B cell (primary cell): ENCODE measurements at regions not wholly inside any gene's neighbourhood (a gene's known extent, or its start where the extent isn't known, plus 50 kb on each side); places are given as distances from the start of the nearest gene placed in this dataset.
A peak's percentile ranks its signal among the peaks of the same experiment; 100 is the strongest.

Source experiments
- ATAC-seq: fragments of 200-7000 bp; cut with Tn5 transposase; one replicate; pipeline ENCODE4 v1.10.0; 2021; ENCODE audit warnings: low read depth, mild to moderate bottlenecking, moderate number of reproducible peaks, moderate library complexity
- CTCF ChIA-PET: fragments of 350-600 bp; sonication (Branson Sonifier 250); formaldehyde crosslinking; loops from one replicate; lab custom pipeline; 2021; ENCODE audit warnings: antibody characterized with exemption, inconsistent platforms; lab: Charles Lee
- POLR2A ChIA-PET: fragments of 350-600 bp; sonication (Branson Sonifier 250); formaldehyde crosslinking; loops from one replicate; lab custom pipeline; 2021; ENCODE audit warnings: antibody characterized with exemption; lab: Charles Lee
- DNase-seq: peaks from one replicate; pipeline ENCODE4 v3.0.0; 2013
- H2AFZ ChIP-seq: 2 replicates; pipeline ENCODE4 v1.6.1; 2012; ENCODE audit warnings: mild to moderate bottlenecking, low read depth, low read length; ENCODE audit not compliant: insufficient read depth, poor library complexity, severe bottlenecking
- H3K27ac ChIP-seq, 2 donors: 1 replicate in 1 of 2; 2 replicates in 1 of 2; pipeline ENCODE4 v1.5.1; 2012 to 2013; ENCODE audit warnings: low read length in 2 of 2, mild to moderate bottlenecking in 2 of 2, moderate library complexity in 1 of 2
- H3K27me3 ChIP-seq, 4 experiments: fragments of 200-600 bp in 1 of 4; sonication (generic) in 1 of 4; replicated peaks in 1 of 4; 1 replicate in 2 of 4; 2 replicates in 2 of 4; pipeline versions ENCODE4 v1.6.1 to v1.7.0; 2013 to 2016; ENCODE audit warnings: low read length in 3 of 4, mild to moderate bottlenecking in 2 of 4, mixed read lengths in 1 of 4, moderate library complexity in 1 of 4; ENCODE audit not compliant: insufficient read depth in 4 of 4, control insufficient read depth in 3 of 4; ENCODE audit errors: control extremely low read depth in 1 of 4
- H3K36me3 ChIP-seq, 2 experiments: replicated peaks in 1 of 2; 1 replicate in 1 of 2; 2 replicates in 1 of 2; pipeline versions ENCODE4 v1.6.1 to v1.7.1; 2013; ENCODE audit warnings: low read length in 1 of 2; ENCODE audit not compliant: insufficient read depth in 2 of 2, control insufficient read depth in 1 of 2; ENCODE audit errors: control extremely low read depth in 1 of 2, extremely low read depth in 1 of 2
- H3K4me1 ChIP-seq, 2 donors: fragments of 200-600 bp in 1 of 2; sonication (generic) in 1 of 2; 1 replicate in 1 of 2; 2 replicates in 1 of 2; pipeline versions ENCODE4 v1.5.1 to v1.6.1; 2013 to 2017; ENCODE audit warnings: low read length in 2 of 2; ENCODE audit not compliant: control insufficient read depth in 2 of 2, insufficient read depth in 2 of 2
- H3K4me2 ChIP-seq: replicated peaks from 2 replicates; pipeline ENCODE3; 2012; ENCODE audit warnings: mild to moderate bottlenecking, low read depth, low read length; ENCODE audit not compliant: poor library complexity, severe bottlenecking
- H3K4me3 ChIP-seq, 5 experiments: fragments of 200-600 bp in 1 of 5; sonication (generic) in 1 of 5; 1 replicate in 3 of 5; 2 replicates in 2 of 5; pipeline versions ENCODE4 v1.5.1 to v1.7.0; 2011 to 2016; ENCODE audit warnings: low read length in 4 of 5, mild to moderate bottlenecking in 4 of 5, low read depth in 2 of 5, control low read depth in 1 of 5, moderate library complexity in 1 of 5; ENCODE audit not compliant: insufficient read depth in 1 of 5; ENCODE audit errors: control extremely low read depth in 1 of 5, extremely low read depth in 1 of 5
- H3K79me2 ChIP-seq: fragments of 200-600 bp; sonication (generic); one replicate; pipeline ENCODE4 v1.6.0; 2016; ENCODE audit warnings: low read length; ENCODE audit not compliant: control insufficient read depth, insufficient read depth
- H3K9ac ChIP-seq: fragments of 200-600 bp; sonication (generic); 2 replicates; pipeline ENCODE4 v1.6.1; 2017; ENCODE audit warnings: mild to moderate bottlenecking, low read length, moderate library complexity
- H3K9me3 ChIP-seq, 3 donors: one replicate each; pipeline versions ENCODE4 v1.6.1 to v1.7.1; 2013; ENCODE audit warnings: low read length in 2 of 3; ENCODE audit not compliant: control insufficient read depth in 2 of 3, insufficient read depth in 1 of 3; ENCODE audit errors: control extremely low read depth in 1 of 3
- H4K20me1 ChIP-seq: 2 replicates; pipeline ENCODE4 v1.6.0; 2012; ENCODE audit warnings: mild to moderate bottlenecking, low read length; ENCODE audit not compliant: insufficient read depth, control insufficient read depth, poor library complexity, severe bottlenecking
- H3K27ac Mint-ChIP-seq: one replicate; pipeline ENCODE4 v1.8.0; 2021; ENCODE audit warnings: mixed read lengths
- H3K27me3 Mint-ChIP-seq: one replicate; pipeline ENCODE4 v1.8.0; 2021; ENCODE audit warnings: mixed read lengths
- H3K4me1 Mint-ChIP-seq: one replicate; pipeline ENCODE4 v1.8.0; 2021; ENCODE audit warnings: mixed read lengths
- H3K4me3 Mint-ChIP-seq: one replicate; pipeline ENCODE4 v1.8.0; 2021; ENCODE audit warnings: mixed read lengths
- H3K9me3 Mint-ChIP-seq: one replicate; pipeline ENCODE4 v1.8.0; 2022; ENCODE audit warnings: mixed read lengths; ENCODE audit not compliant: insufficient read depth
- CTCF ChIP-seq: fragments of 200-600 bp; IDR thresholded peaks from one replicate; pipeline ENCODE4 v1.8.0; 2022; ENCODE audit warnings: antibody characterized with exemption, mild to moderate bottlenecking
- EZH2 ChIP-seq: IDR thresholded peaks from 2 replicates; pipeline ENCODE4 v1.6.1; 2012; ENCODE audit warnings: borderline replicate concordance, low read depth, mild to moderate bottlenecking, moderate library complexity, low read length; ENCODE audit not compliant: insufficient read depth, poor library complexity, severe bottlenecking
- WGBS: methylation state at CpG from one replicate; pipeline ENCODE4 v1.1.5; 2013; ENCODE audit warnings: missing lambda C conversion rate; ENCODE audit not compliant: insufficient coverage; 5-methylcytosine and 5-hydroxymethylcytosine counted together
- intact Hi-C: fragments of 100-400 bp; cut with micrococcal nuclease; formaldehyde crosslinking; loops from one replicate; pipeline ENCODE4 v1.10.0; 2022

DNA sequence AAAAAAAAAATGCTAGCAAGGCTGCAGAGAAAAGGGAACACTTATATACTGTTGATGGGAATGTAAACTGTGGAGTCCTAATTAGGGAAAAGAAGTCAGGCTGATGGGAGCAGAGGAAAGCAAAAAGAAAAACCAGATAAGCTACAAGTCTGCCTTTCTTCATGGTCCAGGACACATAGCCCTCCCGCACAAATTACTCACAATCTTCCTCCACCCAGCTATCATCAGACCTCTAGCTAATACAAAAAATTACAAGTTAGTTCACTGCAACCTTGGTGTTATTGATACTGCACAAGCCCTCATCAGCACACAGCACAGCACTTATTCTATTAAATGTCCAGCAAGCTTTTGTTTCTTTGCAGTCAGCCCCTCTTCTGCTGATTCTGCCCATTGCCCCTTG lies 186.0 kb upstream of the ADRA1B start:
- H3K9me3 Mint-ChIP-seq, result no peaks in the 10 kb centered on the region
- H3K9ac ChIP-seq, result no peak overlapping the region
- 0% methylated on average over 1 of the region's 1 CpG for WGBS
- ChIA-PET CTCF (no interaction called here), POLR2A (no interaction called here)
- intact Hi-C loops, result no loop called here
- no peaks in the 10 kb centered on the region for H4K20me1 ChIP-seq
- no peak overlapping the region for H2AFZ ChIP-seq
- peaks cover 0 to 13% (median 7%) of the 10 kb centered on the region in 4 experiments for H3K27me3 ChIP-seq
- DNase-seq, result no peak
- H3K4me3 Mint-ChIP-seq, result peak overlapping the region; percentile 52
- peaks cover 49% of the 10 kb centered on the region for H3K4me1 Mint-ChIP-seq
- TF ChIP-seq EZH2 (no peak), CTCF (no peak)
- no peak overlapping the region for H3K4me2 ChIP-seq
- no peak overlapping the region for H3K27ac ChIP-seq
- peaks cover 42 to 43% of the 10 kb centered on the region in 2 donors for H3K4me1 ChIP-seq
- H3K36me3 ChIP-seq, result no peaks in the 10 kb centered on the region
- ATAC-seq, result no peak
- H3K9me3 ChIP-seq, result no peaks in the 10 kb centered on the region
- no peaks in the 10 kb centered on the region for H3K79me2 ChIP-seq
- H3K27ac Mint-ChIP-seq, result peak overlapping the region; percentile 21
- H3K4me3 ChIP-seq, result no peak overlapping the region
- H3K27me3 Mint-ChIP-seq, result peaks cover 36% of the 10 kb centered on the region

GRCh38 chr5:159732220-159732619 lies 184.1 kb upstream of the ADRA1B start:
- Histone ChIP-seq H3K9me3 (no peaks in the 10 kb centered on the region), H4K20me1 (no peaks in the 10 kb centered on the region), H3K79me2 (no peaks in the 10 kb centered on the region), H3K4me2 (peak overlapping the region; percentile 16), H3K4me3 (no peak overlapping the region), H3K9ac (no peak overlapping the region), H2AFZ (no peak overlapping the region), H3K36me3 (no peaks in the 10 kb centered on the region), H3K4me1 (peaks cover 43 to 46% of the 10 kb centered on the region in 2 donors), H3K27me3 (peaks cover 0 to 24% (median 9%) of the 10 kb centered on the region in 4 experiments), H3K27ac (no peak overlapping the region)
- Mint-ChIP-seq H3K27me3 (peaks cover 39% of the 10 kb centered on the region), H3K9me3 (no peaks in the 10 kb centered on the region), H3K4me1 (peaks cover 49% of the 10 kb centered on the region), H3K4me3 (no peak overlapping the region), H3K27ac (no peak overlapping the region)
- intact Hi-C loops, result no loop called here
- ChIA-PET CTCF (no interaction called here), POLR2A (no interaction called here)
- 0% methylated on average over 2 of the region's 4 CpGs for WGBS
- DNase-seq (peak; percentile 18), ATAC-seq (peak; percentile 33)
- TF ChIP-seq CTCF (no peak), EZH2 (no peak)
